Endometrial microvascular endothelial cells (primary cell): ENCODE measurements at regions not wholly inside any gene's neighbourhood (a gene's known extent, or its start where the extent isn't known, plus 50 kb on each side); places are given as distances from the start of the nearest gene placed in this dataset.
"Not testable (repeated sequence)": the region's sequence is repeated elsewhere in the genome, so short reads cannot be mapped to it uniquely, and the experiment has no call there.

ENCODE experiments used
- in situ Hi-C: cut with HindIII; loops from 2 replicates; pipeline ENCODE4 v1.10.0; 2017; ENCODE audit warnings: low sequenced_read_pairs, low pct_unique_long_range_greater_than_20kb; ENCODE audit errors: inconsistent ontology term

DNA sequence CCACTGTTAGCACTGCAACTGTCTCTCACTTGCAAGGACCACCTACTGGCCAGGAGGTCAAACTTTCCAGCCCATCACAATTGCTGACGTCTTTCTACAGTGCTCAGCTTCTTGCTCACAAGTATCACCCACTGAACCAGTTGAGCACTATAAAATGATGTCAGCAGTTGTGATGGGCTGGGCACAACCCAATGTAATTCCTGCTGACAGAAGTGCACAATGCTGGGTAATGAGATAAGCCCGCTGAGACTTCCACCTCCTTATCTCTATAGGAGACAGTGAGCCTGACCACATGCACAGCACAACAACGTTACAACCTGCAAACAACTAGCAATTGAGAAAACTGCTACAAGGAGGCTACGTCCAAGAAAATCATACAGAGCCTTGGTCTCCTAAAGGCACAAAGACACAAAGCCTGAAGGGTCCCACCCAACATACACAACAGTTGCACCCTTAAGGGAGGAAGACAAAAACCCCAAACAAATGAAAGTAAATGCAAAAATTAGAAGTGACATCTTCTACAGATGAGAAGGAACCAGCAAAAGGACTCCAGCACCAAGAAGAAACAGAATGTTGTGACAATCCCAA is 273.2 kb downstream of the LIG4 start:
- in situ Hi-C loops, result no loop called here

DNA sequence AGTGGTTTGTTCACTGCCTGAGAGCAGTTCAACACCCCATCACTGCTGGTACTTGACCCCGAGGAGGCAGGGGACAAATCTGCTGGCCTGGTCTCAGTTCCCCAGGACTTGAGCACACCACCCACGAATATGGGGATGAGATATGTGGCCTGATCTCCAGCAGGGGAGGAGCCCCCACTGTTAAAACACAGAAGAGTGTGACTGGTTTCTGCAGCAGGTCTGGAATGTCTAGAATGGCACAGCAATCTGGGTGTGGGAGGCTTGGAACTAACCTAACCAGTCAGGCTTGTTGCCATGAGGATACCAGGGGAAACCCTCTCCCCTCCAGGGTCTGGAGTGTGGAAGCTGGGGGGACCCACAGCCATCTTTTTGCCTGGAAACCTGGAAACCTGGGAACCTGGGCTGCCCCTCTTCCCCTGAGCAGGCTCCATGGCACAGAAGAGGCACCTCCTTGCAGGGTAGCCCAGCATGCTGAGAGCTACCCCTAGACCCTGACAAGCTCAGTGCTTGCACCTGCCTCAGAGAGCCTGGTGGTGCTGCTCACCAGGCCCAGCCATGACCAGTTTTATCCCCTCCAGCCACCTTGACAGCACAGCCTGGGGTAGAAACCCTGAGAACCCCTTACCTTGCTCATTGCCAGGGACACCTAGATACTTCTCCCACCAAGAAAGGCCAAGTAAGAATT is 273.8 kb downstream of the LIG4 start:
- in situ Hi-C loops, result no loop called here

DNA sequence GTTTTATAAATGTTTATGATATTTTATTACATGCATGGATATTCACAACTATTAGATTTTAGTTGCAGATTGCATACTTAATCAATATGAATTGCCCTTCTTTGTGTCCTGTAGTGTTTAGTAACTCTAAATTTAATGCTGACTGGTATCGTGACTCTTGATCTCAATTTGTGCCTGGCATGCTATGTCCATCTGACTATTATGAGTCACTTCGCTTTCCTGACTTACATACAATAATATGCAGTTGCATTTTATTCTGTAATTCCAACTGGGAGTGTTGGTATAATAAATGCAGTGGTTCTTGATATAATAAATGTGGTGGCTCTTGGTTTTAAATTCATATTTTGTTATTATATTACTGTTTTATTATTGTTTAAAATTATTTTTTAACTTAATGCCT is 277.5 kb downstream of the LIG4 start:
- in situ Hi-C loops, result no loop called here

DNA sequence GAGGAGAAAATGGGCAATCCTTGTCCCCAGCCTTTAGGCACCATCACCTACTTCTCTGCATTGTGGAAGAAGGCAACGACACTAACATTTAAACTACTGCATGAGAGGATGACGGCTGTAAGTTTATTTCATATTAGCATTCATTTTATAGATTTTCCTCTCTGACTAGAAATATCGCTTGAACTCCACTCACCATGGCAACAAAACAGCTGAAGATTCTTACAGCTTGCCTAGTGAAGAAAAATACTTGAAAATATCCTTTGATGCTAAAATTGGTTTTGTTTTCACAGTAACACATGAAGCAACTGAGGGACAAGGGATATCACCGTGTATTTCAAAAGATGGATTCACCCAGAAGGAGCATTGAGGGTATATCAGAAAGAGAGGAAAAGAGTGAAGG is 284.3 kb downstream of the LIG4 start:
- in situ Hi-C loops, result no loop called here

DNA sequence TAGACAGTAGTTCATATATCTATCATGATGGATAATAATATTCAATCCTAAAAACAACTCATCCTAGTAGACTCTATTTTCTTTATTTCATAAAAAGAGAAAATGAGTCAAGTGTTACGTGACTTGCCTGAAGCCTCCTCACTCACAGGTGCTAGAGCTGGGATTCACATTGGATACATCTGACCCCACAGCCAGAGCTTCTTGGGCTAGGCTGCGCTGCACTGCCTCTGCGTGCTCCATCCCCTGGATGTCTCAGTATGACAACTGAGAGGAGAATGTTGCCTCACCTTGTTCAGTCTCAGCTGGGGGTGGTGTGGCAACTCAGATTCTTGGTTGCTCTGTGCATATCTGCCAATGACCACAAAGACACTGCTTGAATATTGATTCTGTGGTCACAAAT is 286.6 kb downstream of the LIG4 start:
- in situ Hi-C loops, result no loop called here

DNA sequence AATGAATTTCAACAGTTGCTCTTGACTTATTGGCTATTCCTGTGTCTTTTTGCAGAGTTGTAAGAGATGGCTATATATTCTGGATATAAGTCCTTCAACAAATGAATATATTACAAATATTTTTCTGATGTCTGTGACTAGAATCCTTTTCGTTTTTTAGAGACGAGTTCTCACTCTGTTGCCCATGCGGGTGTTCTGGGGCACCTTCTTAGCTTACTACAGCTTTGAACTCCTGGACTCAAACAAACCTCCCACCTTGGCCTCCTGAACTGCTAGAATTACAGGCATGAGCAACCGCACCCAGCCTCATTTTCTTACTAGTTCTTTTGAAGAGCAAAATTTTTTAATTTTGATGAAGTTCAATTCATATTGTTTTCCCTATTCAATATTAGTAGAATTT is 287.8 kb downstream of the LIG4 start:
- in situ Hi-C loops, result no loop called here

DNA sequence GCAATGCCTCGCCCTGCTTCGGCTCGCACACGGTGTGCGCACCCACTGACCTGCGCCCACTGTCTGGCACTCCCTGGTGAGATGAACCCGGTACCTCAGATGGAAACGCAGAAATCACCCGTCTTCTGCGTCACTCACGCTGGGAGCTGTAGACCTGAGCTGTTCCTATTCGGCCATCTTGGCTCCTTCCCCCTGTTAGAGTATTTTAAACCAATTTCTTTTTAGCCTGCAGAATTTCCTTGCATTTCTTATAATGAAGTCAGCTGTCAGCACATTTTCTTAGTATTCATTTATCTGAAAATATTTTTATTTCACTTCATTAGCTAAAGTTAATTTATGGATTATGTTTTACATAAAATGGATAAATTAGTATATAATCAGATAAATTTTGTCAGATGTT is 288.8 kb downstream of the LIG4 start:
- in situ Hi-C loops, result not testable (repeated sequence)

DNA sequence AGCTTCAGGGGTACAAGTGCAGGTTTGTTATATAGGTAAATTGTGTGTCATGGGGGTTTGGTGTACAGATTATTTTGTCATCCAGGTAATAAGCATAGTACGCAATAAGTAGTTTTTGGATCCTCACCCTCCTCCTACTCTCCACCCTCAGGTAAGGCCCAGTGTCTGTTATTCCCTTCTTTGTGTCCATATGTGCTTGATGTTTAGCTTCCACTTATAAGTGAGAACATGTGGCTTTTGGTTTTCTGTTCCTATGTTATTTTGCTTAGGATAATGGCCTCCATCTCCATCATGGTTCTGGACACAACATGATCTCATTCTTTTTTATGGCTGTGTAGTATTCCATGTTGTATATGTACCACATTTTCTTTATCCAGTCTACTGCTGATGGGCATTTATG is 298.4 kb downstream of the LIG4 start:
- in situ Hi-C loops, result not testable (repeated sequence)

DNA sequence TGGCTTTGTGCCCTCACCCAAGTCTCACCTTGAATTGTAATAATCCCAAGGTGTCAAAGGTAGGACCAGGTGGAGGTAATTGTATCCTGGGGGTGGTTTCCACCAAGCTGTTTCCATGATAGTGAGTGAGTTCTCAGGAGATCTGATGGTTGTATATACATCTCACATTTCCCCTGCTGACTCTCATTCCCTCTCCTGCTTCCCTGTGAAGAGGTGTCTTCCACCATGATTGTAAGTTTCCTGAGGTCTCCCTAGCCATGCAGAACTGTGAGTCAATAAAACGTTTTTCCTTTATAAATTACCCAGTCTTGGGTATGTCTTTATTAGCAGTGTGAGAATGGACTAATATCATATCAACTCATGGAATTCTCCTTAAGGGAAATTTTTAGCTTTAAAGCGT is 302.6 kb downstream of the LIG4 start:
- in situ Hi-C loops, result no loop called here

DNA sequence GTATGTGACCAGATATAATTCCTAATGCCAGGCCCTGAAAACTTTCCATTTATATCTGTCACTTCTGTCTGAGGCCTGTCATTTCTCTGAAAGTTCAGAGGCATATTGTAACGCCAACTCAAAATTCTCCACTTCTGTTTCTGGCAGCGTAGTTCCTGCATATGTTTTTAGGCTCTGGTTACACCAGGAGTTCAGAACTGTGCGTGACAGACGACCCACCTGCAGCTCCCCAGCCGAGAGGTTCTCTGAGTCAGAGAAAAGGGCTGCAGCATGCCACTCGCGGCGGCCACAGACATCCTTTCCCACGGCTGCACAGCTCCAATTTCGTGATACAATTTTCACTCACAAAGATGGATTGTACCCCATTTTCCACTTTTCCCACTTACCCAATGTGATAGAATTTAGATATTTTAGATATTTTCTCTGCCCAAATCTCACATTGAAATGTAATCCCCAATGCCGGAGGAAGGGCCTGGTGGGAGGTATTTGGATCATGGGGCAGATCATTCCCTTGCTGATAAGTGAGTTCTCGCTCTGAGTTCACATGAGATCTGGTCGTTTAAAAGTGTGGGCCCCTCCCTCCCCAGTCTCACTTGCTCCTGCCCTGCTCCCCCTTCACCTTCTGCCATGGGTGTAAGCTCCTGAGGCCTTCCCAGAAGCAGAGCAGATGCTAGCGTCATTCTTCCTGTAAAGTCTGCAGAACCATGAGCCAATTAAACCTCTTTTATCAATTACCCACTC is 308.1 kb downstream of the LIG4 start:
- in situ Hi-C loops, result no loop called here

DNA sequence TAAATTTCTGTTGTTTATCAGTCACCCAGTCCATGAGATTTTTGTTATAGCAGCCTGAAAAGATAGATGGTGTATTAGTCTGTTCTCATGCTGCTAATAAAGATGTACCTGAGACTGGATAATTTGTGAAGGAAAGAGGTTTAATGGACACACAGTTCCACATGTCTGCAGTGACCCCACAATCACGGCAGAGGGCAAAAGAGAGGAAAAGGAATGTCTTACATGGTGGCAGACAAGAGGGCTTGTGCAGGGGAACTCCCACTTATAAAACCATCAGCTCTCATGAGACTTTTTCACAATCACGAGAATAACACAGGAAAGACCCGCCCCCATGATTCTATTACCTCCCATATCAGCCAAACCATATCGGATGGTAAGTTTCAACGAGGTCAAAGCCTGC is 309.2 kb downstream of the LIG4 start:
- in situ Hi-C loops, result no loop called here

DNA sequence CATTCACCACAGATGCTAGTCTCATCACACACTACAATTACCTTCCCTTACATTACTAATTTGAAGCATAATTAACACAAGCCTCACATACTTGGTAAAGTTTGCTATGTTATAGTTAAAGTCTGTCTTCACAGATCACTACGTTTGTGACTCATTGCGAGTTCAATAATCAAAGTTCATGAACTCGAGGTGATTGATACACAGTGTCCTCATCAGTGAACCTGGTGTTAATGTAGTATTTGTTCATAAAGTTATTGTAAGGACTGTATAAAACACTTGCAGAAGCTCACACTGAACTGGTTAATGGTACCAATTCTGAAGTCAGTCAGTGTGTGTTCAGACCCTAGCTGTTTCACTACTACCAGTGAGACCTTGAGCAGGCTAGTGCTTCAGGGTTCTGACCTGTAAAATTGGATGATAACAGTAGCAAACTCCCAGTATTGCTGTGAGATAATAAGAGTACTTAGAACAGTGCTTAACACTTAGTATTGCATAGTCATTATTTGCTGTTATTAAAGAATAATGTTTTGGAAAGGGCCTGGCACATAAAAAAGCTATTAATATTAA is 313.3 kb downstream of the LIG4 start:
- in situ Hi-C loops, result no loop called here

DNA sequence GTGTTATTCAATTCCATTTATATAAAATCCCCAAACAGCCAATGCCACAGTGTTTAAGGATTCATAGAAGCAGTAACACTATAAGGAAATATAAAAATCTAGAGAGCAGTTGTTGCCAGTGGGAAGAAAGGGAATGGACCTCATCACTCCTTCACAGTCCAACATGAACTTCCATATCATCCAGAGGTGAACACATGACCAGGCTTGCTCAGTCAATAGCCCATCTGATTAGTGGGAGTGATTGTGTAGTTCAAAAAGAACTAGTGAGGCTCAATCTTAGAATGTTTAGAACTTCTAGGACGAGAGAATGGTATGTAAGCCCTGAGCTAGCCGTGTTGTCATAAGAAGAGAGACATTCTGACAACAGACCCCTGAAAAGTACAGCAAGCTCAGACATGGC is 314.1 kb downstream of the LIG4 start:
- in situ Hi-C loops, result no loop called here

DNA sequence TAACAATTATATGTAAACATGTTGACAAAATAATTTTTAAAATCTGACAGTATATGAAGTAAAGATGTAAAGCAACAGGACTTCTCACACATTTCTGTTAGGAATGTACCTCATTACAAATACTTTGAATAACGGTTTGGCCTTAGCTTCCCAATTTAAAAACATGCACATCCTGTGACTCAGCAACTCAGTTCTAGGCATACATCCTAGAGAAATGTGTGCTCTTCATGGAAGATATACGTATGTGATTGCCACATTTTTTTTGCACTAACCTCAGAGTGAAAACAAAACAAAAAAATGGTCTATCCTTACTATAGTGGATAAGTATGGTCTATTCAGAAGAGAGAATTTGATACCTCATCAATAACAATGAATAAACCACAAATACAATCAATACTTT is 314.6 kb downstream of the LIG4 start:
- in situ Hi-C loops, result no loop called here

DNA sequence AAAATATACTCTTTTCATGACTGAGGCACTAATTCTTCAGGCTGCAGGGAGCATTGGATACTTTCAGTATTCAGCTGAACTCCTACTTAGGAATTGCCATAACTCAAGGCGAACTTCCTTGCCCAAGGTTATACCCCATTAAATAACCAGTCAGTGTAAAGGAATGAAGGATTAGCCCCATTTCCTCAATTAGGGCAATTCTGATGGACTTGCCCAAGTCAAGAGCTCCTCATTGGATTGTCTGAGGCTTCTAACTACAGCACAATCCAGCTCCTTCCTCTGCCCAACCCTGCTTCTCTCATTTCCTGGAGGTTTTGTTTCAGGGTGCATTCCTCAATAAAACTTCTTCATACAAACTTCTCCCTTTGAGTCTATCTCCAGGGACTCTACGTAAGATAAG is 329.2 kb downstream of the LIG4 start:
- in situ Hi-C loops, result no loop called here

DNA sequence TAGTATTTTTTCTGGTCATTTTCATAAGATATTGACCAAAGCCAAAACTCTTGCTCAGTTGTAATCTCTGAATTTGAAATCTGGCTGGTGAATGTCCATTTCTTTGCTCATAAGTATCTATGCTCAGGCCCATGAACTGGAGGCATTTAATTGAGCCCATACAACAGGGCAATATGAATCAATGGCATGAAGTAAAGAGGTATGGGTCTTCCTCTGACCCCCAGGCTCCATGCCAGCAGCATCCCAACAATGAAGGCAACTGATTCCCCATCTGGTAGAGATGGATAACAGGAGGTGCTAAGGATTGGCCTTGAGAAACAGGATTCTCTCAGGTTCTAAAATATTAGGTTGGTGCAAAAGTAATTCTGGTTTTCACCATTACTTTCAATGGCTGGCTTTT is 330.8 kb downstream of the LIG4 start:
- in situ Hi-C loops, result no loop called here

DNA sequence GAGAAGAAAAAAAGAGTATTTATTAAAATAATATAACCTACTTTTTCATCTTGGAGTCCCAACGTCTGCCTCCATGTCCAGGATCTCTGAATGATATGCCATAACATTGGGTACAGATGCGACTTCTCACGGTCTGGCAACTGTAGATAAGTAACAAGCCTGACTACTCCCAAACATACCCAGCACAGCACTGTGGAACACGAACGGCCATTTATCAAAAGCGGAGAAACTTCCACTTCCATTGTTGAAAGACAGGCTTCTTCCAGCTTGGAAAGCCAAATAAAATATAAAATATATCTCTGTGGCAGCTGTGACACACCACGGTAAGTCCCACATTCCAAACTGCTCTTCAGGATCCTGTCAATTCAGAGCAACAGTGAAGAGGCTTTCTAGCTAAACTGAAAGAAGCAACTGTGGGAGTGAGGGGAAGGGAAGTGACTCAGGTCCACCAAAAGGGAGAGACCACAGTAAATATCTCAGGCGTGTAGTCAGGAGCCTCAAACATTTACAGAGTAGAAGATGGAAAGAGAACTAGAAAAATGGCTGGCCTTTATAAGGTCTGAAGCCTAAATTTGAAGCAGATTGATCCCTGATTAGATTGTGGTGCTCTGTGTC is 331.7 kb downstream of the LIG4 start:
- in situ Hi-C loops, result no loop called here

DNA sequence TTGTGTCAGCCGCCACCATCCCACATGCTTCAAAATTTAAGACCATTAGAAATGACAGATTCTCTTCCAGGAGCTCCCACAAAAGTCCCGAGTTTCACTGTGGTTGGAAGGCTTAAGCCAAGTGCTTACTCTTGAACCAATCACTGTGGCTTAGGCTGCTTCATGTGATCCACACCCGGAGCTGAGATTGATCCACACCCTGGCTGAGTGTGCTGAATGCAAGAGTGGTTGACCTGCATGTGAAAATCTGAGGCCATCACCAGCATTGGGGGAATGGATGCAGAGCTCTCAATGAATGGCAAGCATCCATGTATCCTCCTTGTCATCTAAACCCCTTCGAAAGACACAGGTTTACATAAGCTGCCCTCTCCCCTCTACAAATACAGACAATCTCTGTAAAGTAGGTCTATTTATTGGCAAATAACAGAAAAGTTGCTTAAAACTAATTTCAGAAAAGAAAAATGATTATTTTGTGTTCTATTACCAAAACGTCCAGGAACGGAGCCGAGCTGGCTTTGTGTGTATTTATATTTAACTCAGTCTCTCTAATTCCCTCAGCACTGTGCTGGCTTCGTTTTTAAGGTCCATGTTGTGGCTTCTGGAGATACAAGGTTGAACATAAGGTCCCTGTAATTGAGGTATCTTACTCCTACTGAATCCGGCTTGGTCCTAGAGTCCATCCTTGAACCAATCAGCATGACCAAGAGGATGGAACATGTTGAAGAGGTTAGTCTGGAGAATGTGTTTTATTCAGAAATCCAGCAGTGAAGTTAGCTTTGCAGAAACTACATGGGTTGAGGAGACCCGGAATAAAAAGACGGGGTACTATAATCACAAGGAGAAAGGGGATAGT is 332.4 kb downstream of the LIG4 start:
- in situ Hi-C loops, result no loop called here

DNA sequence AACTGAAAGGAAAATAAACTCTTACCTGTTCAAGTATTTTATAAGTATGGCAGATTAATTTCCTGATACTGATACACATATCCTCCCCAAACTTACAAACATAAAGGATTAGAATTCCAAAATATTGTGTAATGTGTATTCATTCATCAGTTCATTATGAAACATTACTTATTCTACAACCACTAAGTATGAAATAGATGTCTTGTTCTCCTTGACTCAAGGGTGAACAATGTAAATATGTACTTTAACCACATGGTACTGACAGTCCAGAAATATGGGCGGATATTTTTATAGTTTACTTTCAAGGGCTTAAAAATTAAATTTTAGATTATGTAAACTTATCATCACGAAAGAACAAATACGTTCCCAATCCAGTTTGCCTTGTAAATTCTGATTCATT is 334.0 kb downstream of the LIG4 start:
- in situ Hi-C loops, result no loop called here
